ENCODE measurements at regions not wholly inside any gene's neighbourhood (a gene's known extent, or its start where the extent isn't known, plus 50 kb on each side); places are given as distances from the start of the nearest gene placed in this dataset.

GRCh38 chr2:8004250-8004681, 677.6 kb upstream of the ID2 start:
- no peak for DNase-seq (ENCODE audit: low read depth)

GRCh38 chr2:8006181-8006580, 675.7 kb upstream of the ID2 start:
- no peak for DNase-seq (ENCODE audit: low read depth)

GRCh38 chr2:8006626-8007025, 675.2 kb upstream of the ID2 start:
- DNase-seq (ENCODE audit: low read depth): no peak

GRCh38 chr2:8009010-8009597, 672.8 kb upstream of the ID2 start:
- DNase-seq (ENCODE audit: low read depth): no peak

GRCh38 chr2:8015848-8016600, 665.8 kb upstream of the ID2 start:
- DNase-seq (ENCODE audit: low read depth): no peak

- DNase-seq (ENCODE audit: low read depth): no peak
Observed at GRCh38 chr2:8016688-8017087, 665.2 kb upstream of the ID2 start.

- DNase-seq (ENCODE audit: low read depth): no peak
Observed at GRCh38 chr2:8018956-8019355, 662.9 kb upstream of the ID2 start.

GRCh38 chr2:8019934-8020333, 661.9 kb upstream of the ID2 start:
- no peak for DNase-seq (ENCODE audit: low read depth)

GRCh38 chr2:8021921-8022320, 659.9 kb upstream of the ID2 start:
- DNase-seq (ENCODE audit: low read depth): no peak

GRCh38 chr2:8022908-8023640, 658.8 kb upstream of the ID2 start:
- no peak for DNase-seq (ENCODE audit: low read depth)

GRCh38 chr2:8024506-8024905, 657.4 kb upstream of the ID2 start:
- no peak for DNase-seq (ENCODE audit: low read depth)

- DNase-seq (ENCODE audit: low read depth): no peak
Observed at GRCh38 chr2:8026381-8026780, 655.5 kb upstream of the ID2 start.

GRCh38 chr2:8027387-8027786, 654.5 kb upstream of the ID2 start:
- DNase-seq (ENCODE audit: low read depth): no peak

GRCh38 chr2:8028036-8028435, 653.8 kb upstream of the ID2 start:
- no peak for DNase-seq (ENCODE audit: low read depth)

GRCh38 chr2:8028436-8028835, 653.4 kb upstream of the ID2 start:
- DNase-seq (ENCODE audit: low read depth): no peak

- DNase-seq (ENCODE audit: low read depth): no peak
Observed at GRCh38 chr2:8028981-8029380, 652.9 kb upstream of the ID2 start.

- DNase-seq (ENCODE audit: low read depth): no peak
Observed at GRCh38 chr2:8030573-8031303, 651.1 kb upstream of the ID2 start.

GRCh38 chr2:8031370-8031769, 650.5 kb upstream of the ID2 start:
- DNase-seq (ENCODE audit: low read depth): no peak

GRCh38 chr2:8033546-8034096, 648.2 kb upstream of the ID2 start:
- no peak for DNase-seq (ENCODE audit: low read depth)

GRCh38 chr2:8036366-8036765, 645.5 kb upstream of the ID2 start:
- DNase-seq (ENCODE audit: low read depth): no peak

GRCh38 chr2:8039732-8040131, 642.1 kb upstream of the ID2 start:
- no peak for DNase-seq (ENCODE audit: low read depth)

GRCh38 chr2:8043295-8043694, 638.6 kb upstream of the ID2 start:
- DNase-seq (ENCODE audit: low read depth): no peak

Measured in activated T-helper 1 cell treated with Interleukin-2 at 50 U/mL for 16 hours (primary cell).